ENCODE measurements at regions not wholly inside any gene's neighbourhood (a gene's known extent, or its start where the extent isn't known, plus 50 kb on each side); places are given as distances from the start of the nearest gene placed in this dataset.

DNA sequence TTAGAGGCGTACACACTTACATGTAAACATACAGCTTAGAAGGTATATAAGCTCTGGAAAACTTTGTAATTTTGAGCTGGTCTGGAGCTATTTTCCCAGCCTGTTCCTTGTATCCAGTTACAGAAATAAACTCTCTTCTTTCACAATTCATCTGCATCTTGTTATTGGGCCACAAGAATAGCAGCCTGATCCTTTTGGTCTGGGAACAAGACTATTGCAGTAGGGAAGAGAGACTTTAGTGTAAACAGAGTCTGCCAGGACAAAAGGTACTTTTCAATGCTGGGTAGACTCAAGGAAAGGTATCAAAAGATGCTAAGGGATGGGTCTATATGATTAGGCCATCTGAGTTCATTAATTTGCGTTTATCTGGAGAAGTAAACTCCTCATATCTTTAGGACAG, 728.3 kb downstream of the TYW1 start:
- H3K9me3 Mint-ChIP-seq, result peaks cover 0 to 14% of the 10 kb centered on the region in 2 donors
- ATAC-seq (replicated peaks) (no peak), DNase-seq (no peak)
- H3K36me3 Mint-ChIP-seq, result no peaks in the 10 kb centered on the region
- H3K4me1 Mint-ChIP-seq, result no peaks in the 10 kb centered on the region
- no peaks in the 10 kb centered on the region for H3K27me3 Mint-ChIP-seq
- H3K4me3 Mint-ChIP-seq, result no peak overlapping the region
- H3K27ac Mint-ChIP-seq, result no peak overlapping the region

GRCh38 chr7:67725423-67725822, 728.8 kb downstream of the TYW1 start:
- ATAC-seq (replicated peaks) (no peak), DNase-seq (no peak)
- Mint-ChIP-seq H3K9me3 (peaks cover 0 to 14% of the 10 kb centered on the region in 2 donors), H3K27ac (no peak overlapping the region), H3K27me3 (no peaks in the 10 kb centered on the region), H3K4me1 (no peaks in the 10 kb centered on the region), H3K36me3 (no peaks in the 10 kb centered on the region), H3K4me3 (no peak overlapping the region)

GRCh38 chr7:67729771-67730170, 733.1 kb downstream of the TYW1 start:
- ATAC-seq (replicated peaks) (no peak), DNase-seq (no peak)
- Mint-ChIP-seq H3K4me3 (no peak overlapping the region), H3K27ac (no peak overlapping the region), H3K4me1 (no peaks in the 10 kb centered on the region), H3K27me3 (no peaks in the 10 kb centered on the region), H3K9me3 (peaks cover 9 to 14% of the 10 kb centered on the region in 2 donors), H3K36me3 (no peaks in the 10 kb centered on the region)

- H3K4me1 Mint-ChIP-seq, result no peaks in the 10 kb centered on the region
These were observed 735.1 kb downstream of the TYW1 start for GRCh38 chr7:67731704-67732103.

DNA sequence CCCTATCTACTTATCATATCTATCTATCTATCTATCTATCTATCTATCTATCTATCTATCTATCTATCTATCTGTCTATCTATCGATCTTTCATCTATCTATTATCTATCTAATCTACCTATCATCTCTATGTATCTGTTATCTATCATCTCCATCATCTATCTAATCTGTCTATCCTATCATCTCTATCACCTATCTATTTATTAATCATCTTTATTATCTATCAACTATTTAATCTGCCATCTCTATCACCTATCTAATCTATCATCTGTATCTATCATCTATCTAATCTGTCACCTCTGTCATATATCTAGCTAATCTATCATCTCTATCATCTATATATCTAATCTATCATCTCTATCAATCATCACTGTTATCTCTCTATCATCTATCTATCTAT, 736.3 kb downstream of the TYW1 start:
- Mint-ChIP-seq H3K27me3 (no peaks in the 10 kb centered on the region), H3K4me3 (no peak overlapping the region), H3K4me1 (no peaks in the 10 kb centered on the region), H3K27ac (no peak overlapping the region), H3K9me3 (peaks cover 7 to 12% of the 10 kb centered on the region in 2 donors), H3K36me3 (no peaks in the 10 kb centered on the region)
- DNase-seq, result no peak
- ATAC-seq (replicated peaks), result no peak

More at GRCh38 chr7:67731704-67732103, 735.1 kb downstream of the TYW1 start:
- DNase-seq (no peak), ATAC-seq (replicated peaks) (no peak)
- Mint-ChIP-seq H3K9me3 (peaks cover 9% of the 10 kb centered on the region in 2 donors), H3K36me3 (no peaks in the 10 kb centered on the region), H3K27ac (no peak overlapping the region), H3K27me3 (no peaks in the 10 kb centered on the region), H3K4me3 (no peak overlapping the region)

GRCh38 chr7:67738145-67738544, 741.5 kb downstream of the TYW1 start:
- Mint-ChIP-seq H3K36me3 (no peaks in the 10 kb centered on the region), H3K27ac (no peak overlapping the region), H3K4me1 (no peaks in the 10 kb centered on the region), H3K27me3 (no peaks in the 10 kb centered on the region), H3K9me3 (peaks cover 14 to 30% of the 10 kb centered on the region in 2 donors), H3K4me3 (no peak overlapping the region)
- no peak for ATAC-seq (replicated peaks)
- no peak for DNase-seq

- Mint-ChIP-seq H3K4me1 (no peaks in the 10 kb centered on the region), H3K4me3 (no peak overlapping the region), H3K36me3 (no peaks in the 10 kb centered on the region), H3K27me3 (no peaks in the 10 kb centered on the region), H3K9me3 (peaks cover 16 to 26% of the 10 kb centered on the region in 2 donors), H3K27ac (no peak overlapping the region)
- ATAC-seq (replicated peaks), result no peak
- DNase-seq, result no peak
These were observed 742.3 kb downstream of the TYW1 start for GRCh38 chr7:67738958-67739357.

DNA sequence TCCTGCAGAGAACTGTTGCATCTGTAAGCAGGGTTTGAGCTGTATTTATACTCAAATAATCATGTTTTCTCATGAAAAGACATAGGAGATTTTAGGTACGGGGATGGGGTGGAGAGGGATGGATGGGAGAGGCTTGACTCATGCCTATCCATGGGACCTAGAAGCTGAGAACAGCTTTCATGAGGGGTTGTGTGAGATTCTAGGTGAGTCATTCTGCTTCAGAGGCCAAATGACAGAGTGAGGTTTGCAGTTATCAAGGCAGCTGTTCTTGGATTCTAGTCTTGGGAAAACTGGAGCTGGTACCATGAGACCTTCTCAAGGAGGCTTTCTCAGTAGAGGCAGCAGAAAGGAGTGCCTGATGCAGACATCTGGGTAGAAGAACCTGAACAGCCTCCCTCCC, 746.9 kb downstream of the TYW1 start:
- Mint-ChIP-seq H3K36me3 (no peaks in the 10 kb centered on the region), H3K27me3 (no peaks in the 10 kb centered on the region), H3K4me3 (no peak overlapping the region), H3K9me3 (peaks cover 11 to 17% of the 10 kb centered on the region in 2 donors), H3K4me1 (no peaks in the 10 kb centered on the region), H3K27ac (no peak overlapping the region)
- ATAC-seq (replicated peaks) (no peak), DNase-seq (no peak)

- Mint-ChIP-seq H3K9me3 (peaks cover 3 to 11% of the 10 kb centered on the region in 2 donors), H3K27me3 (no peaks in the 10 kb centered on the region), H3K4me3 (no peak overlapping the region), H3K27ac (no peak overlapping the region), H3K4me1 (no peaks in the 10 kb centered on the region), H3K36me3 (no peaks in the 10 kb centered on the region)
- no peak for ATAC-seq (replicated peaks)
- no peak for DNase-seq
These were observed 755.6 kb downstream of the TYW1 start for GRCh38 chr7:67752227-67752626.

DNA sequence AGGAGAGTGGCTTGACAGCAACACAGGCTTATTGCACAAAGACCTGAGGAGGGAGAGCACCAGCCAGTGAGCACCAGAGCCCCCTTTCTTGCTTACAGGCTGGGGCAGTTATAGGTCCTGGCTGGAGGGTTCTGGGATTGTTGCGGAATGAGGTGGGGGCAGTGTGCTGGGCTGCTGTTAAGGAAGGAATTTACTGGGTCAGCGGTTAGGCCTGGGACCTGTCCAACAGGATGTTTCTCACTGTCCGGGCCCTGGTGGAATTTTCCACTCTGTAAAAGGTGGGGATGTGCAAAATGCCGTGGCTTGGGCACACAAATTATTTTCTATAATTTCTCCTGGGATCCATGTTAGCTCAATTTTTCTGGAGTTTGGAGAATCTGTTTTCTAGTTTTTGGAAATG, 757.3 kb downstream of the TYW1 start:
- no peak for DNase-seq
- Mint-ChIP-seq H3K36me3 (no peaks in the 10 kb centered on the region), H3K27ac (no peak overlapping the region), H3K4me1 (no peaks in the 10 kb centered on the region), H3K4me3 (no peak overlapping the region), H3K9me3 (peaks cover 7 to 11% of the 10 kb centered on the region in 2 donors), H3K27me3 (no peaks in the 10 kb centered on the region)
- ATAC-seq (replicated peaks), result no peak

DNA sequence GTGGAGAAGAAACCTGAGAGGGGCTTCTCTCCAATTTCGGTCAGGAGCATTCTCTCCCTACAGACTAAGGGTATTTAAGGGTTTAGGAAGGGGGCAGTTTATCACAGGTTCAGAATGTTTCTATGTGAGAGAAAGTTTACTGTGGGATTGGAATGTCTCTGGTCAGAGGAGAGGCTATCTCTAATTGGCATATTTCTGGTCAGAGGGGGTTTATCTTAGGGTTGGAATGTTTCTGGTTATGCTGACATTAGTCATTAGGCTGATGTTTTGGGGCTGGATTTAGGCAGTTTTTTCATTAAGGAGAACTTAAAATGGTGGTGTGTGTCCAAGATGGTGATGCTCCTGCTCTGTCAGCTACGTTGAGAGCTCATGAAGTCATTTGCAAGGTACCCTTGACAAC, 758.0 kb downstream of the TYW1 start:
- ATAC-seq (replicated peaks) (no peak), DNase-seq (no peak)
- H3K4me1 Mint-ChIP-seq, result no peaks in the 10 kb centered on the region
- no peak overlapping the region for H3K27ac Mint-ChIP-seq
- peaks cover 7% of the 10 kb centered on the region in 2 donors for H3K9me3 Mint-ChIP-seq
- H3K27me3 Mint-ChIP-seq, result no peaks in the 10 kb centered on the region
- no peak overlapping the region for H3K4me3 Mint-ChIP-seq
- H3K36me3 Mint-ChIP-seq, result no peaks in the 10 kb centered on the region

- Mint-ChIP-seq H3K9me3 (peaks cover 4 to 7% of the 10 kb centered on the region in 2 donors), H3K36me3 (no peaks in the 10 kb centered on the region), H3K4me3 (no peak overlapping the region), H3K27ac (no peak overlapping the region), H3K27me3 (no peaks in the 10 kb centered on the region), H3K4me1 (no peaks in the 10 kb centered on the region)
- no peak for DNase-seq
- no peak for ATAC-seq (replicated peaks)
These were observed 761.9 kb downstream of the TYW1 start for GRCh38 chr7:67758551-67758950.

DNA sequence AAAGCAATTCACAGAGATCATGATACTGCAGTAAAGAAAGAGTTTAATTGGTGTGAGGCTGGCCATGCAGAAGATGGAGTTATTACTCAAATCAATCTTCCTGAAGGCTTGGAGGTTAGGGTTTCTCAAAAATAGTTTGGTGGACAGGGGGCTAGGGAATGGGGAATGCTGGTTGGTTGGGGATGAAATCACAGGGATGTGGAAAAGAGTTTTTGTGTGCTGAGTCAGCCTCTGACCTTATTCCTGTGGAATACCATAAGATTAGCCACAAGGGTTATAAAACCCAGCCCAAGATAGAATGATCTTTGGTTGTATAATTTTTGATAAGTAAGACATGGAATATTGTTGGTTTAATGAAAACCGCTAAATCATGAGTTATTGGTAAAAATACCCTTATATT, 764.3 kb downstream of the TYW1 start:
- no peaks in the 10 kb centered on the region for H3K27me3 Mint-ChIP-seq
- no peaks in the 10 kb centered on the region for H3K4me1 Mint-ChIP-seq
- ATAC-seq (replicated peaks), result no peak
- H3K9me3 Mint-ChIP-seq, result peaks cover 4 to 5% of the 10 kb centered on the region in 2 donors
- H3K36me3 Mint-ChIP-seq, result no peaks in the 10 kb centered on the region
- no peak overlapping the region for H3K4me3 Mint-ChIP-seq
- no peak for DNase-seq
- H3K27ac Mint-ChIP-seq, result no peak overlapping the region

DNA sequence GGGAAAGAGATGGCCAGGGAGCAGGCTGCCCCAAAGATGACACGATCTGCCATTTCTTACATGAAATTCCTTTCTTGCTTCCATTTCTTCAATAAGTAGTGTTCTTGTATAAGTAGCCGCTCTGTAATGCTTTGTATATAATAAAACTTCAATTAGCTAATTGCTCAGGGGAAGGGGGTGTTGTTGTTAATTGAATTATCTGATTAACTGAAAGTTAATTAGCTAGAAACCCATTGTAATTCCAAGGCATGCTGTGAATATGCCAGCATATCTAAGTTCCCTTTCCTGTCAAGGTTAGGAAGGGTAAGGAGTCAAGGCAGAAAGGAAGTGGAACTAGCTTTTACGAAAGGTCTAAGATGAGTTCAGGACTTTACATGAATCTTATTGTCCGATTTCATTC, 765.9 kb downstream of the TYW1 start:
- ATAC-seq (replicated peaks) (no peak), DNase-seq (no peak)
- Mint-ChIP-seq H3K27ac (no peak overlapping the region), H3K4me1 (no peaks in the 10 kb centered on the region), H3K9me3 (peaks cover 4 to 7% of the 10 kb centered on the region in 2 donors), H3K36me3 (no peaks in the 10 kb centered on the region), H3K4me3 (no peak overlapping the region), H3K27me3 (no peaks in the 10 kb centered on the region)

- DNase-seq, result no peak
These were observed 767.7 kb downstream of the TYW1 start for GRCh38 chr7:67764289-67764688.

More at GRCh38 chr7:67764289-67764688, 767.7 kb downstream of the TYW1 start:
- Mint-ChIP-seq H3K4me3 (no peak overlapping the region), H3K9me3 (peaks cover 0 to 7% of the 10 kb centered on the region in 2 donors), H3K36me3 (no peaks in the 10 kb centered on the region), H3K4me1 (no peaks in the 10 kb centered on the region), H3K27ac (no peak overlapping the region), H3K27me3 (no peaks in the 10 kb centered on the region)
- no peak for ATAC-seq (replicated peaks)

Data from stimulated activated naive B cell treated with anti-CD40 and anti-IgM and Interleukin-4, amounts not matched to agents 10 μg/mL and 1 μg/mL and 100 μg/mL, for 72 hours (primary cell).